Astrocyte of the spinal cord (primary cell): ENCODE measurements at regions not wholly inside any gene's neighbourhood (a gene's known extent, or its start where the extent isn't known, plus 50 kb on each side); places are given as distances from the start of the nearest gene placed in this dataset.

ENCODE experiments used
- DNase-seq: peaks from one replicate; pipeline ENCODE4 v3.0.0; 2011; ENCODE audit warnings: low read depth, low spot score
- H3K4me3 ChIP-seq: 2 replicates; pipeline ENCODE4 v1.5.1; 2011; ENCODE audit warnings: low read depth, mild to moderate bottlenecking, low read length, moderate library complexity
- in situ Hi-C: cut with HindIII; loops from 2 replicates; pipeline ENCODE4 v1.10.0; 2017; ENCODE audit warnings: low sequenced_read_pairs
- TF ChIP-seq, protein P1 (sequence below): IDR thresholded peaks from 2 replicates; pipeline ENCODE4 v1.5.1; 2012; ENCODE audit warnings: low read depth, mild to moderate bottlenecking, low read length, inconsistent platforms

DNA sequence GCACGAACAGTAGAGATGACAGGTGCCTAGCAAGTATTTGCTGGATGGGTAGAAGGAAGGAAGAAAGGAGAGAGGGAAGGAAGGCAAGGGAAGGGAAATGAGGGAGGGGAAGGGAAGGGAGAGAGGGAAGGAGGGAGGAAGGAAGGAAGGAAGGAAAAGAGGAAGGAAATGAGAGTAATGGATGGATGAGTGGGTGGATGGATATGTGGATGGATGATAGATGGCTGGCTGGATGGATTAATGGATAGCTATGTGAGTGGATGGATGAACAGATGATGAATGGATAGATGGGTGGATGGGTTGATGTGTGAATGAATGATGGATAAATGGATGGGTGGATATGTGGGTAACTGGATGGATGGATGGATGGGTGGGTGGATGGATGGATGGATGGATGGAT, 125.9 kb upstream of the FGF3 start:
- in situ Hi-C loops, result no loop called here
- no peak for DNase-seq
- TF ChIP-seq, protein P1, sequence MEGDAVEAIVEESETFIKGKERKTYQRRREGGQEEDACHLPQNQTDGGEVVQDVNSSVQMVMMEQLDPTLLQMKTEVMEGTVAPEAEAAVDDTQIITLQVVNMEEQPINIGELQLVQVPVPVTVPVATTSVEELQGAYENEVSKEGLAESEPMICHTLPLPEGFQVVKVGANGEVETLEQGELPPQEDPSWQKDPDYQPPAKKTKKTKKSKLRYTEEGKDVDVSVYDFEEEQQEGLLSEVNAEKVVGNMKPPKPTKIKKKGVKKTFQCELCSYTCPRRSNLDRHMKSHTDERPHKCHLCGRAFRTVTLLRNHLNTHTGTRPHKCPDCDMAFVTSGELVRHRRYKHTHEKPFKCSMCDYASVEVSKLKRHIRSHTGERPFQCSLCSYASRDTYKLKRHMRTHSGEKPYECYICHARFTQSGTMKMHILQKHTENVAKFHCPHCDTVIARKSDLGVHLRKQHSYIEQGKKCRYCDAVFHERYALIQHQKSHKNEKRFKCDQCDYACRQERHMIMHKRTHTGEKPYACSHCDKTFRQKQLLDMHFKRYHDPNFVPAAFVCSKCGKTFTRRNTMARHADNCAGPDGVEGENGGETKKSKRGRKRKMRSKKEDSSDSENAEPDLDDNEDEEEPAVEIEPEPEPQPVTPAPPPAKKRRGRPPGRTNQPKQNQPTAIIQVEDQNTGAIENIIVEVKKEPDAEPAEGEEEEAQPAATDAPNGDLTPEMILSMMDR, result no peak
- no peak overlapping the region for H3K4me3 ChIP-seq

GRCh38 chr11:69947059-69947792, 128.0 kb upstream of the FGF3 start:
- no peak overlapping the region for H3K4me3 ChIP-seq
- TF ChIP-seq, protein P1, result no peak
- DNase-seq, result no peak
- in situ Hi-C loops, result no loop called here

GRCh38 chr11:69947793-69948255, 128.6 kb upstream of the FGF3 start:
- DNase-seq, result no peak
- TF ChIP-seq, protein P1, result no peak
- in situ Hi-C loops, result no loop called here

DNA sequence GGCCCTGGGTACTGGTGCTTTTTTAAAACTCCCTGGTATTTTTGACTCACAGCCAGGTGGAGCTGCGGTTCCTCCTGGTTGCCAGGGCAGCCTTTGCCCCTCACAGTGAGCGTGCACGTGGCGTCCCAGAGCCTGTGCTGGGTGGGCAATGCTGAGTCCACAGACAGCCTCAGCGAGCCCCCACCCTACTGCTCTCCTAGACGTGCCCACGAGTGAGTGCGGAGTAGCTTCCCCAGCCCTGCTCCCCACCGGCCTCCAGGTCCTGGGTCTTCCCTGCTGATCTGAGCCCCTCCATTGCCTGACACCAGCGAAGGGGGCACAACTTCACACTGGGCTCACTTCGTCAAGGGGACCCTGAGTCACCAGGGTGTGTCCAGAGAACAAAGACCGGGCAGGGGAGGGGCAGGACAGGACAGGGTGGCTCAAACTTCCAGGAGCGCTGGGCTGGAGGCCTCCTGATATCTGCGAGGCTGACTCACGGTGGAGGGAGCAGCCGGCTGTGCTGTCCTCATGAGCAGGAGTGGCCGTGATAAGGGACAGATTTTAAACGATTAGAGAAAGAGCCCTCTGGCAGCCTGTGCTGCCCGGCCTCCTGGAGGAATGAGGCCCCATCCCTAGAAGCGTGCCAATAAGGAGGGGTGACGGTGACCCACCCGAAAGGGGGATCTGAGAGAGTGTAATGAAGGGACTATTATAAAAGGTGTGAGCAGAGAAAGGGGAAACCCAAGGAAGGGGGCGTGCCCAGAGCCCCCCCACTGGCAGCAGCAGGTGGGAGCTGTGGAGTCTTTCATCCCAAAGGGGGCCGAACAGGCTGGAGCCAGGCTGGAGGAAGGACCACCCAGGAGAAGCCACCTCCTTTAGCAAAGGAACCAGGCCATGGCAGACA, 129.3 kb upstream of the FGF3 start:
- in situ Hi-C loops, result no loop called here
- no peak overlapping the region for H3K4me3 ChIP-seq
- TF ChIP-seq, protein P1, result peak; percentile 11
- DNase-seq, result peak; percentile 41

More at GRCh38 chr11:69947793-69948255, 128.6 kb upstream of the FGF3 start:
- H3K4me3 ChIP-seq, result no peak overlapping the region

GRCh38 chr11:69949327-69949726, 128.8 kb upstream of the ANO1 start:
- DNase-seq, result peak; percentile 89
- in situ Hi-C loops, result no loop called here
- H3K4me3 ChIP-seq, result no peak overlapping the region
- TF ChIP-seq, protein P1, result no peak

GRCh38 chr11:69950120-69950519, 128.0 kb upstream of the ANO1 start:
- TF ChIP-seq, protein P1, result peak; percentile 62
- no peak overlapping the region for H3K4me3 ChIP-seq
- peak; percentile 12 for DNase-seq
- in situ Hi-C loops, result no loop called here
